ENCODE measurements at regions not wholly inside any gene's neighbourhood (a gene's known extent, or its start where the extent isn't known, plus 50 kb on each side); places are given as distances from the start of the nearest gene placed in this dataset.

- no peak for TF ChIP-seq CTCF (IDR thresholded peaks at IDR 0.05; ENCODE audit: control insufficient read depth, insufficient read depth, low read depth, low read length, missing control alignments)
- H3K4me3 ChIP-seq (ENCODE audit: control insufficient read depth, low read depth, low read length): no peak overlapping the region
- DNase-seq (ENCODE audit: low read depth): no peak
These were observed 998.5 kb upstream of the CDH6 start for GRCh38 chr5:30195036-30195435.

GRCh38 chr5:30194595-30194994 is 998.9 kb upstream of the CDH6 start:
- no peak for TF ChIP-seq CTCF (IDR thresholded peaks at IDR 0.05; ENCODE audit: control insufficient read depth, insufficient read depth, low read depth, low read length, missing control alignments)
- DNase-seq (ENCODE audit: low read depth): no peak
- H3K4me3 ChIP-seq (ENCODE audit: control insufficient read depth, low read depth, low read length): no peak overlapping the region

- no peak overlapping the region for H3K4me3 ChIP-seq (ENCODE audit: control insufficient read depth, low read depth, low read length)
- no peak for TF ChIP-seq CTCF (IDR thresholded peaks at IDR 0.05; ENCODE audit: control insufficient read depth, insufficient read depth, low read depth, low read length, missing control alignments)
- DNase-seq (ENCODE audit: low read depth): no peak
These were observed 1009.7 kb upstream of the CDH6 start for GRCh38 chr5:30183795-30184194.

GRCh38 chr5:30156156-30156555 is 1037.3 kb upstream of the CDH6 start:
- no peak overlapping the region for H3K4me3 ChIP-seq (ENCODE audit: control insufficient read depth, low read depth, low read length)
- DNase-seq (ENCODE audit: low read depth): no peak
- no peak for TF ChIP-seq CTCF (IDR thresholded peaks at IDR 0.05; ENCODE audit: control insufficient read depth, insufficient read depth, low read depth, low read length, missing control alignments)

- no peak for TF ChIP-seq CTCF (IDR thresholded peaks at IDR 0.05; ENCODE audit: control insufficient read depth, insufficient read depth, low read depth, low read length, missing control alignments)
- H3K4me3 ChIP-seq (ENCODE audit: control insufficient read depth, low read depth, low read length): no peak overlapping the region
- DNase-seq (ENCODE audit: low read depth): no peak
These were observed 1041.1 kb upstream of the CDH6 start for GRCh38 chr5:30152431-30152830.

- no peak for TF ChIP-seq CTCF (IDR thresholded peaks at IDR 0.05; ENCODE audit: control insufficient read depth, insufficient read depth, low read depth, low read length, missing control alignments)
- DNase-seq (ENCODE audit: low read depth): no peak
- no peak overlapping the region for H3K4me3 ChIP-seq (ENCODE audit: control insufficient read depth, low read depth, low read length)
These were observed 1043.3 kb upstream of the CDH6 start for GRCh38 chr5:30150231-30150630.

- no peak for DNase-seq (ENCODE audit: low read depth)
- no peak overlapping the region for H3K4me3 ChIP-seq (ENCODE audit: control insufficient read depth, low read depth, low read length)
- no peak for TF ChIP-seq CTCF (IDR thresholded peaks at IDR 0.05; ENCODE audit: control insufficient read depth, insufficient read depth, low read depth, low read length, missing control alignments)
These were observed 1044.0 kb upstream of the CDH6 start for GRCh38 chr5:30149526-30149925.

Data from AG09309 (cell line).